ENCODE measurements at regions not wholly inside any gene's neighbourhood (a gene's known extent, or its start where the extent isn't known, plus 50 kb on each side); places are given as distances from the start of the nearest gene placed in this dataset.

DNA sequence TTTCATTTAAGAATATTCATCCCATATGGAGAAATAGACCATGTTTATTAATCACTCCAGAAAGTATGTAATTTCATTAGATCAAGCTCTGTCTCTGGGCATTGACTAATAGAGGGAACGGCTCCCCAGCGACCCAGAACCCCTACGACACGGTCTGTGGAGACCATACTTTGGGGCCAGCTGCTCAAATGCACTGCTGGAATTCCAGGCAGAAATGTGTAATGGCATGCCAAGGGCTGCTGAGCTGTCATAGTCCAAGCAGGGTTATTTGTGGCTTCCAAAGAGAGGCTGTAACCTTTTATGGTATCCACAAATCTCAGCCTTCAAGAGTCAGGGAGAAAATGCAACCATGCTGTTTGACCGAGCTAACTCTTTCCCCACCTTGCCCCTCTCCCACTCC lies 755.8 kb downstream of the DHX35 start:
- H2AFZ ChIP-seq (ENCODE audit: low read length), result no peak overlapping the region
- H3K36me3 ChIP-seq (ENCODE audit: low read depth, low read length), result no peaks in the 10 kb centered on the region
- H3K79me2 ChIP-seq (ENCODE audit: low read length), result no peaks in the 10 kb centered on the region
- ATAC-seq, result no peak
- BruUV-seq (replicated peaks), result no TSS peak
- H4K20me1 ChIP-seq (ENCODE audit: low read length), result no peaks in the 10 kb centered on the region
- no peaks in the 10 kb centered on the region for H3K27me3 ChIP-seq (ENCODE audit: low read length)
- peaks cover 23% of the 10 kb centered on the region for H3K9me3 ChIP-seq (ENCODE audit: low read length)
- intact Hi-C loops (cut with micrococcal nuclease), result no loop called here
- H3K9ac ChIP-seq (ENCODE audit: low read length), result no peak overlapping the region
- no peaks in the 10 kb centered on the region for H3K4me1 ChIP-seq (ENCODE audit: insufficient read depth, low read length)
- H3K4me3 ChIP-seq (ENCODE audit: low read length), result no peak overlapping the region
- TF ChIP-seq, protein P1, sequence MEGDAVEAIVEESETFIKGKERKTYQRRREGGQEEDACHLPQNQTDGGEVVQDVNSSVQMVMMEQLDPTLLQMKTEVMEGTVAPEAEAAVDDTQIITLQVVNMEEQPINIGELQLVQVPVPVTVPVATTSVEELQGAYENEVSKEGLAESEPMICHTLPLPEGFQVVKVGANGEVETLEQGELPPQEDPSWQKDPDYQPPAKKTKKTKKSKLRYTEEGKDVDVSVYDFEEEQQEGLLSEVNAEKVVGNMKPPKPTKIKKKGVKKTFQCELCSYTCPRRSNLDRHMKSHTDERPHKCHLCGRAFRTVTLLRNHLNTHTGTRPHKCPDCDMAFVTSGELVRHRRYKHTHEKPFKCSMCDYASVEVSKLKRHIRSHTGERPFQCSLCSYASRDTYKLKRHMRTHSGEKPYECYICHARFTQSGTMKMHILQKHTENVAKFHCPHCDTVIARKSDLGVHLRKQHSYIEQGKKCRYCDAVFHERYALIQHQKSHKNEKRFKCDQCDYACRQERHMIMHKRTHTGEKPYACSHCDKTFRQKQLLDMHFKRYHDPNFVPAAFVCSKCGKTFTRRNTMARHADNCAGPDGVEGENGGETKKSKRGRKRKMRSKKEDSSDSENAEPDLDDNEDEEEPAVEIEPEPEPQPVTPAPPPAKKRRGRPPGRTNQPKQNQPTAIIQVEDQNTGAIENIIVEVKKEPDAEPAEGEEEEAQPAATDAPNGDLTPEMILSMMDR (conservative IDR thresholded peaks at IDR 0.05; ENCODE audit: low read depth, low read length), result no peak
- TF ChIP-seq EZH2phosphoT487 (IDR thresholded peaks at IDR 0.05; ENCODE audit: borderline replicate concordance, low read length) (no peak), EZH2 (IDR thresholded peaks at IDR 0.05; ENCODE audit: low read length, unreplicated experiment) (no peak)
- H3K27ac ChIP-seq (ENCODE audit: low read length), result no peak overlapping the region
- DNase-seq, result no peak
- CTCF ChIA-PET, result no interaction called here
- no peaks in the 10 kb centered on the region for H3F3A ChIP-seq (ENCODE audit: low read length, unreplicated experiment)
- no peak overlapping the region for H3K4me2 ChIP-seq (ENCODE audit: low read length)
- POLR2A ChIA-PET (ENCODE audit: unreplicated experiment), result no interaction called here
- H3K9me2 ChIP-seq (replicated peaks; ENCODE audit: low read length), result no peaks in the 10 kb centered on the region

DNA sequence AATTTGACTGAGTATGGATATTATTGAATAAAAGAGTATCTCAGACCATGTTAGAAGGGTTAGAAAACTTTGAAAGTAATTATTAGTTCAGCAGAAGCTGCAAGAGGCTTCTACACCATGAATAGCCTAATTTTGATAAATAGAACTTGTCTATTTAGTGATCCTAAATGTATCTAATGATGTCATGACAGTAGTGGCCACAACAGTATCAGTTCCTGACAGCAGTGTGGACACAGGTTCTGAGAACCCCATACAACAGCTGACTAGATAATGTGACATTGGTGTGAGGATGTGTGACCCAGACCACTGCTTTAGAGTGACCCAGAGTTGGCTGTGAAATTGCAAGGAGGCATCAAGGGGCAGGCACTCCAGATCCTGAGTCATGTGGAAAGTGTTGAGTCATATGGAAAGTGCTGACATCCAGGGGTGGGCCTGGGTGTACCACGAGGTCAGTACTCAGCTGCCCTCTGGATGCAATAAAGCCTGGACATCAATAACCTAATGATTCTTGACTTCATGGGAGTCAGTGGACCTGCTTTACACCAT lies 754.7 kb downstream of the DHX35 start:
- Histone ChIP-seq H3K4me1 (ENCODE audit: insufficient read depth, low read length) (no peaks in the 10 kb centered on the region), H3K4me2 (ENCODE audit: low read length) (no peak overlapping the region), H3K9me3 (ENCODE audit: low read length) (peaks cover 30% of the 10 kb centered on the region), H3K27me3 (ENCODE audit: low read length) (no peaks in the 10 kb centered on the region), H3F3A (ENCODE audit: low read length, unreplicated experiment) (no peaks in the 10 kb centered on the region), H2AFZ (ENCODE audit: low read length) (no peak overlapping the region), H4K20me1 (ENCODE audit: low read length) (no peaks in the 10 kb centered on the region), H3K79me2 (ENCODE audit: low read length) (no peaks in the 10 kb centered on the region), H3K36me3 (ENCODE audit: low read depth, low read length) (no peaks in the 10 kb centered on the region), H3K9me2 (replicated peaks; ENCODE audit: low read length) (no peaks in the 10 kb centered on the region), H3K27ac (ENCODE audit: low read length) (no peak overlapping the region), H3K4me3 (ENCODE audit: low read length) (no peak overlapping the region), H3K9ac (ENCODE audit: low read length) (no peak overlapping the region)
- ChIA-PET POLR2A (ENCODE audit: unreplicated experiment) (no interaction called here), CTCF (no interaction called here)
- no peak for ATAC-seq
- TF ChIP-seq, protein P1 (conservative IDR thresholded peaks at IDR 0.05; ENCODE audit: low read depth, low read length), result no peak
- no peak for TF ChIP-seq EZH2phosphoT487 (IDR thresholded peaks at IDR 0.05; ENCODE audit: borderline replicate concordance, low read length)
- TF ChIP-seq EZH2 (IDR thresholded peaks at IDR 0.05; ENCODE audit: low read length, unreplicated experiment), result no peak
- BruUV-seq (replicated peaks), result no TSS peak
- DNase-seq, result no peak
- intact Hi-C loops (cut with micrococcal nuclease), result no loop called here

GRCh38 chr20:39713076-39713840 lies 751.1 kb downstream of the DHX35 start:
- peaks cover 23% of the 10 kb centered on the region for H3K9me3 ChIP-seq (ENCODE audit: low read length)
- no peaks in the 10 kb centered on the region for H3K36me3 ChIP-seq (ENCODE audit: low read depth, low read length)
- DNase-seq (no peak), ATAC-seq (no peak)
- BruUV-seq (replicated peaks), result no TSS peak
- H3K9me2 ChIP-seq (replicated peaks; ENCODE audit: low read length), result no peaks in the 10 kb centered on the region
- no peaks in the 10 kb centered on the region for H3K4me1 ChIP-seq (ENCODE audit: insufficient read depth, low read length)
- H4K20me1 ChIP-seq (ENCODE audit: low read length), result no peaks in the 10 kb centered on the region
- H3K27me3 ChIP-seq (ENCODE audit: low read length), result no peaks in the 10 kb centered on the region
- TF ChIP-seq EZH2 (IDR thresholded peaks at IDR 0.05; ENCODE audit: low read length, unreplicated experiment) (no peak), EZH2phosphoT487 (IDR thresholded peaks at IDR 0.05; ENCODE audit: borderline replicate concordance, low read length) (no peak)
- TF ChIP-seq, protein P1 (conservative IDR thresholded peaks at IDR 0.05; ENCODE audit: low read depth, low read length), result no peak
- ChIA-PET POLR2A (ENCODE audit: unreplicated experiment) (no interaction called here), CTCF (no interaction called here)
- H2AFZ ChIP-seq (ENCODE audit: low read length), result no peak overlapping the region
- no peaks in the 10 kb centered on the region for H3K79me2 ChIP-seq (ENCODE audit: low read length)
- H3F3A ChIP-seq (ENCODE audit: low read length, unreplicated experiment), result no peaks in the 10 kb centered on the region
- H3K4me2 ChIP-seq (ENCODE audit: low read length), result no peak overlapping the region
- H3K27ac ChIP-seq (ENCODE audit: low read length), result no peak overlapping the region
- H3K4me3 ChIP-seq (ENCODE audit: low read length), result no peak overlapping the region
- H3K9ac ChIP-seq (ENCODE audit: low read length), result no peak overlapping the region
- intact Hi-C loops (cut with micrococcal nuclease), result no loop called here
